ENCODE measurements at regions not wholly inside any gene's neighbourhood (a gene's known extent, or its start where the extent isn't known, plus 50 kb on each side); places are given as distances from the start of the nearest gene placed in this dataset.

DNA sequence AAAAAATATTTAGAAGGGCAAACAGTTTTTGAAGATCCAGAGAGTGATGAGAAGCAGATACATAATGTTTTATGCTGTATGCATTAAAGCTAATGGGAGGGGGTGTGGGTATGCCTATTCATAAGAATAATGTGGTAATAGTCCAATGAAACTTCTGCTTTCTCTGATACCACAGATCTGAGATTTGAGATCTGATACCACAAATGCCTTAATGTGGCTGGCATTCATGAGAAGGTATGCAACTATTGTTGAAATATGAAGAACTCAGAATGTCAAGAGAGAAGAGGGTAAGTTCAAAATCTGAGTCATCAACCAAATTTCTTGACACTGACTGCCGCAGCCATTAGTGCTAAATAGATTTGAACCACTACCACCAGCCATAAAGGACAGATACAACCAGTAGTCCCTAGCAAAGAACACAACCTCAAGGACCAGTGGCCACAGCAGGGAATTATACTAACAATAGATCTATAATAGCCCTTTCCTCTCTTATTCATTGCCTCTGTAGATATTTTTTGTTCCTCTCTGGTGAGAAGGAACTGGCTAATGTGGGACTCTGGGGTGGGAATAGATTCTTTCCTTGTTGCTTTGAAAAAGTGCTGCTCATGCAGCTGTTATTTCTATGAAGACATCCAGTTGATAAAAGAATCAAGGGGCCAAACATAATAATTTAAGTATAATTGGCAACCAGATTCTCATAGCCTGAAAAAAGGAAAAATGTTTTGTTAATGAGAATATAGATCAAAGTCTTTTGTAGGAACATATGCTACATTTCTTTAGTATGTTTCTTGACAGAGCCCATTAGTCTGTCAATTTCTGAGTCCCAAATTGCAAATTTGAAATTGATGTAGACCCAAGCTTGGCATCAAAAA, 256.5 kb upstream of the ZNF608 start:
- DNase-seq (ENCODE audit: low spot score): peak; percentile 36
- no peak for FAIRE-seq

- DNase-seq (ENCODE audit: low spot score) (no peak), FAIRE-seq (no peak)
Measured at GRCh38 chr5:125004009-125004408, 257.6 kb upstream of the ZNF608 start.

GRCh38 chr5:125005266-125005665, 258.8 kb upstream of the ZNF608 start:
- DNase-seq (ENCODE audit: low spot score) (no peak), FAIRE-seq (no peak)

GRCh38 chr5:125006011-125006685, 259.7 kb upstream of the ZNF608 start:
- no peak for FAIRE-seq
- DNase-seq (ENCODE audit: low spot score): no peak

DNA sequence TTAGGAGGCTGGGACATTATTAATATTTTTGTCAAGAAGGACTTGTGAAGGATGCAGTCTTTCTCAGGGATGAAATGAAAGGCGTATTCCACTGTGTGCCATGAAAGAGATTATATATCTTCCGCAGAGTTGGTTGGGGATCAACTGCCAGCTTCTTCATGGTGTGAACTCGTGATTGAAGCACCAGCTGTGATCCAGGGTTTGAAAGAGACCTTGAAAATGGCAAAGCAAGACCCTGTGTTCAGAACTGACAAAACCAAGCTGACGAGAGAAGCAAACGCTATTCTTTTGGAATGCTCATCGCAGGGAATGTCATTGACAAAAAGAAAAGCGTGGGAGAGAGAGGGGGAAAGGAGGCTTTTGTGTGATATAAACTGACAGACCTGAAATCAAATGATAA, 263.9 kb upstream of the ZNF608 start:
- FAIRE-seq (no peak), DNase-seq (ENCODE audit: low spot score) (no peak)

DNA sequence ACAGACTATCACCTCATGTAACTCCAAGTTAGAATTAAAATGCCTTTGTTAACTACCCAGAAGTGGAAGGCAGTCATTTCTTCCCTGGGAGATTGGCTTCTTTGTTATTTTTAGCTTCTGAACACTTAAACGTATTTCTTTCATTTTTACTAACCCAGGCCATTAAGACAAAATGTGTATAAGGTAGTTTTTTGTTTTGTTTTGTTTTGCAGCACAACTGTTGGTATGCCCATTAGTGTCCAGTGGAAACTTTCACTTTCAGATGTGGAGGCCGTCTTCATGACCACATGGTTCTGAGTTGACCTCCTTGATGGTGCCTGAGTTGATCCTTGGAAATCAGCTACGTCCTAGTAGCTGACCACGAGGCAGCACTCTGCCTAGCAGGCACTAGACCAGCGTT, 264.6 kb upstream of the ZNF608 start:
- FAIRE-seq (no peak), DNase-seq (ENCODE audit: low spot score) (no peak)

- no peak for DNase-seq (ENCODE audit: low spot score)
- no peak for FAIRE-seq
Measured at GRCh38 chr5:125011419-125011818, 265.0 kb upstream of the ZNF608 start.

DNA sequence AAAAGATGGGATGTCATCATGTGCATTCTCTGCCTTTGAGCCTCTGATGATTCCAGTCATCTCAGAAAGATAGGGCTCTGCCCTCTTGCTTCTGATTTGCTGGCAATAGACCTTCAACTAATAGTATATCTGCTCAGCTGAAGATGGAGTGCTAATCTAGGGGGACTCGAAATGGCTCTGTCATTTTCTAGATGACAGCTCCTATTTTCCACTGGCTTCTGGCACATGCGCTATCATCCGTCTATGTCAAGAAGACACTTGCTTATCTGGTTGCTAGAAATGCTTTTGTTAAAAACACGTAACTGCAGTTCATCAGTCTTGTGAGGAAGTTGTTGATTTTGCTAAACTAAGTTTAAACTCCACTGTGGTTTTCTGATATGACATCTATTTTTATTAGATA, 265.5 kb upstream of the ZNF608 start:
- DNase-seq (ENCODE audit: low spot score): no peak
- FAIRE-seq: no peak

- DNase-seq (ENCODE audit: low spot score) (no peak), FAIRE-seq (no peak)
Measured at GRCh38 chr5:125012727-125013451, 266.4 kb upstream of the ZNF608 start.

DNA sequence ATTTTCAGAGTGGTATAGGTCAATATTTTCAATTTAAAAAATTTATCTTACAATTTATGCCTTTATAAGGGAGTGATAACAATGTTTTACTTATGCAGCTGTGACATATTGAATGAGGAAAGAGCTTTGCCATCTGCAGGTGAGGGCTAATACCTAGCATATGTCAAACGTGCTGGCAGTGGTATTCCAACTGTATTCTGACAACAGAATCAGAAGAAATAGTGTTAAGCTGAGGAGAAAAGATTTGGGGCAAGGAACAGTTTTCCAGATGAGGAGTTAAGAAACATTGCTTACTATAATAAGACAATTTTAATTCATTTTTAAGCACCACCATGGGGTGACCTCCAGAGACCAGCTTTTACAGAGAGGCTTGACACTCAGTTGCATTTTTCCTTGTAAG, 267.8 kb upstream of the ZNF608 start:
- FAIRE-seq (no peak), DNase-seq (ENCODE audit: low spot score) (no peak)

DNA sequence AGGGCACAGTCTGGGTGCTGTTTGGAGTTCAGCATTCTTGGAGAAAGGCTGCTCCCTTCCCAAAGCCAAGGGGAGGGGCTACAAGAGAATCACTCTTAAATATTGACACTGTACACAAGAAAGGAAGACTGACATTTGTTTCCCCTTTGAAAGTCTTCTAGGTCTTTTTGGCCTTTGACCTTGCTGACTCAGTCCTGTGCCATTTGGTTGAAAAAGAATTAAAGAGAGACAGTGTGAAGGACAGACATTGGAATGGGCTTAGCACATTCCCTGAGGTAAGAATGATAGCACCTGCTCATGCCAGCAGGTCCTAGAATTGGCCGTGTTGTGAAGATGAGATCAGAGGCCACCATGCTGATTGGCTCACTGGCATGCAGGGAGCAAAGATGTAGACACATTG, 271.4 kb upstream of the ZNF608 start:
- FAIRE-seq (no peak), DNase-seq (ENCODE audit: low spot score) (no peak)

GRCh38 chr5:125023673-125024072, 277.2 kb upstream of the ZNF608 start:
- DNase-seq (ENCODE audit: low spot score): no peak

DNA sequence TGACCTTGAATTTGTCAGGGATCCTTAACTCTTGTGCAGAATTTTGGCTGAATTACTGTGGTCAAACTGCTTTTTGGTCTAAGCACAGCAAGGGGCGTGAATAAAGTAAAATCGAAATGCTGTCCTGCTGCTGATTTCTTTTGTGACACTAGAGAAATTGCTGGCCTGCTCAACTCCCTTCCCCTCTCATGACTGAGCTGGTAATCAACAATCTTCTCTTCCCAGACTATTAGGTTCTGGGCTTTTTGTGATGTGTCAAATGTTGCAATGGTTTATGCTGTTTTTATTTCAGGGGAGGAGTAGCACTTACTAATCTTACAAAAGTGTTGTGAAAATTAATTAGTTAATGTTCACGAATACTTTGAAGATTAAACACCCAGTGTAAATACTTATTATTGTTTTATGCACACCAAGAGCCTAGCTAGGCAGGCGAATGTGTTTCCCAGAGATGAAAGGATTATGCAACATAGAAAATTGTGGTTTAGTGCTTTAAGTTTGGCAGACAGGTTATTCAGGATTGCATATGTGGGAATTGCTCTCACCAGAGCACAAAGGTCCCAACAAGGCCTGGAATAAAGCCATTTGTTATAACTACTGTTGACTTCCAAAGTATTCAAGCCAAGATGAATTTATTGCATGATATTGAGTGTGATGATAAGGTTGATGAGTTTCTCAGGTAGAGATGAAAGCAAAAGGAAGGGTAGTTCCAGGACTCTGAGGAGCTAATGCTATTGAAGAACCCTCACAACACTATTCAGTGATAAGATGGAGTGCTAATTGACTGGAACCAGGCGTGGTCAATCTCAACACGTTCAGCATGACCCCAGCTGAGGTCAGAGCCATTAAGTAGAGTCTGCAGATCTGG, 280.7 kb upstream of the ZNF608 start:
- FAIRE-seq (no peak), DNase-seq (ENCODE audit: low spot score) (no peak)

More at GRCh38 chr5:125023673-125024072, 277.2 kb upstream of the ZNF608 start:
- no peak for FAIRE-seq

DNA sequence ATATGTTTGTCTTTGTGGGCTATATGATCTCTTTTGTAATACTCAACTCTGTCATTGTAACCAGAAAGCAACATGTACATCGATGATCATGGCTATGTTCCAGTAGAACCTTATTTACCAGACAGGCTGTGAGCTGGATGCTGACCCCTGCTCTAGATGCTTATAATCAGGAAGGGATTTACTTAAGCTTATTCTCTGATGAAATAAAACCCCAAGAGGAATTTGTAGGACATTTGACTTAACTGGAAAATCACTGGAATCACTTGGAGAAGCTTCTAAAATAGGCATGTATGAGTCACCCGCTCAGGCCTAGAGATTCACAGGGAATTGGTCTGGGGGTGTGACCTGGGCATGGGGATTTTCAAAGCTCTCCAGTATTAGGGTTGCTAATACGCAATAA, 285.8 kb upstream of the ZNF608 start:
- FAIRE-seq (no peak), DNase-seq (ENCODE audit: low spot score) (peak; percentile 25)

DNA sequence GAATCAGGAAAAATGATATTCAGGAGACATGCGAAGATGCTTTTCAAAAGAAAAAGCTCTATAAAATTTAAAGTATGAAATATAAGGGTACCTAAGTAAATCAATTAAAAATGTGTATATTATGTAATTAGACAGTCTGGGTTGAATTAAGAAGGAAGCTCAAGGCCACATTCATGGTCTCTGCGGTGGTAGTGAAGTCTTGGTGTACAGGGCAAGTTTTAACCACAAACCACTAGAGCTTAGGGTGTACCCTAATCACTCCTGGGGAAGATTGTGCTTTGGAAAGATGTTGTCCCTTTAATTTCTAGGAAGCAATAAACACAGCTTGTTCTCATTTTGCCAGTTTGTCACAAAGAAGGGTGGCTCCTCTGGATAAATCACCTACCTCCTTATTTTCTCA, 287.2 kb upstream of the ZNF608 start:
- DNase-seq (ENCODE audit: low spot score): no peak

DNA sequence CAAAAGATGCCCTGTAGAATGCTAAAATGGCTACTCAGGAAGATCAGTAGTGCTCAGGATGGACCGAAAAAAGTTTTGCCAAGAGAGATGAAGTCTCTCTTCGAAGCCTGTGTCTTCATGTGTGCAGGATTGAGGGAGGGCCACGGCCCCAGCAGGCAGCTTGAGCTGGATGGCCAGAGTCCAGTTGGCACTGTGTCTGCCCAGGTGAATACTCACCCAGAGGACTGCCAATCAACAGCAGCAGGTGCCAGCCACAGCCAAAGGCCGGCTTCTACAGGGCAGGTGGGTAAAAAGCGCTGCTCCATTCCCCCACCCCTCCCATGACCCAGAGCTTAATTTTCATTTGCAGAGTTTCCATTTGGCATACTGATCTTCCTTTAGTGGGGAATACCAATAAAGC, 287.9 kb upstream of the ZNF608 start:
- no peak for FAIRE-seq
- DNase-seq (ENCODE audit: low spot score): no peak

More for the DNA sequence above, 287.2 kb upstream of the ZNF608 start:
- FAIRE-seq: no peak

- FAIRE-seq (no peak), DNase-seq (ENCODE audit: low spot score) (no peak)
Measured at GRCh38 chr5:125036494-125036893, 290.1 kb upstream of the ZNF608 start.

DNA sequence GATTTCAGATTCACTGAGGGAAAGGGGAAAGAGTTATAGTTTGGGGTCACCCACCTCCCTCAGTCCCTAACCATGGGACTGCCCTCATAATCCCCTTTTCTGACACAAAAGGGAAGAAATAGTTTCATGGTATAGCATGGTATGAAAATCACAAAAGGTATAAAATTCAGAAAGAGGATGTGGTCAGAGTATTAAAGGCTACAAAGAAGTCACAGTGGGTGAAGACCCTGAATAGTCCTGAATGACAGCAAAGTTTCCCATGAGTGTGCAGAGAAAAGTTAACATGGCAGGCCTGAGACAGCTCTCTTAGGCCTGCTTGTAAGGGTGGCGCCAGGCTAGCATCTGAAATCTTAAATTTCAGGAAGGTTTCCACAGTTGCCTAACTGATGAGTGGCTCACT, 290.6 kb upstream of the ZNF608 start:
- FAIRE-seq (no peak), DNase-seq (ENCODE audit: low spot score) (no peak)

- no peak for FAIRE-seq
- DNase-seq (ENCODE audit: low spot score): no peak
Measured at GRCh38 chr5:125037530-125037929, 291.1 kb upstream of the ZNF608 start.

DNA sequence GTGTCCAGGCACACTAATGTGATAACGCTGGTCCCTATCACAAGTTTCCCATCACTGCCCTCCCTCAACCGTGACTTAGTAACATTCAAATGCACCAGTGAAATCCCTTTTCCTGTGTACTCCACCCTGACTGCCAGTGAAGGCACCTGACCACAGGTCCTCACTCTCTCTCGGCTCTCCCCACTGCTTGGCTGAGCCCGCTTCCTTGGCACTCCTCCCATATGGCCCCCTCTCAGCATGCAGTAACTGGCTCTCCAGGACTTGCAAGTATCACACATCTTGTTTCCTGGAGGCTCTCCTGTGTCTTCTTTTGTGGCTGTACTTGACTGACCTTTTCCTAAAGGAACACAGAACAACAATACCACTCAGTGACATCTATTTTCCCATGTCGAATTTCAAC, 292.0 kb upstream of the ZNF608 start:
- DNase-seq (ENCODE audit: low spot score): no peak
- FAIRE-seq: no peak

DNA sequence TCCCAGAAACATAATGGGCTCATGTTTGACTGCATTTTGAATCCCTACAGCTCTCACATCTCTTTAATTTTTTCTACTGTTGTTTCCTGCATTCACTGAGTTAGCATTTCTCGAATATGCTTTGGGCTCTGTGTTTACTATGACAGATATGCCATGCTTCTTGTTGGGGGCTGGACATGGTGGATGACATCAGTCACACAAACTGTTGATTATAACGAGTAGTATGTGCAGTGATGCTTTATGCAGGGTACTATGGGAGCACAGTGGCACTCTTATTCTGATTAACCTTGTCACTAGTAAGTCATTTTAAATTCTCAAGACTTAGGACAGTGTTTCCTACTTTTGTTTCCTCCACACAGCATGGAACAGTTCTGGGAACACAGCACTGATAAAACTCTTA, 295.4 kb upstream of the ZNF608 start:
- FAIRE-seq (no peak), DNase-seq (ENCODE audit: low spot score) (no peak)

Data from urothelium cell line (cell line).